GM12872 (cell line): ENCODE measurements at regions not wholly inside any gene's neighbourhood (a gene's known extent, or its start where the extent isn't known, plus 50 kb on each side); places are given as distances from the start of the nearest gene placed in this dataset.

Source experiments
- CTCF ChIP-seq: IDR thresholded peaks from 3 replicates; pipeline ENCODE4 v1.5.1; 2011; ENCODE audit warnings: low read depth, mild to moderate bottlenecking, low read length, moderate library complexity; ENCODE audit not compliant: insufficient read depth

GRCh38 chr1:69294171-69294570 is 273.6 kb upstream of the LRRC7 start:
- no peak for TF ChIP-seq CTCF

GRCh38 chr1:69295265-69295664 is 272.5 kb upstream of the LRRC7 start:
- no peak for TF ChIP-seq CTCF

GRCh38 chr1:69305621-69306020 is 262.1 kb upstream of the LRRC7 start:
- TF ChIP-seq CTCF: peak; percentile 28; the same call in 1 of the 3 replicates

GRCh38 chr1:69312055-69312732 is 255.5 kb upstream of the LRRC7 start:
- TF ChIP-seq CTCF: no peak

- TF ChIP-seq CTCF: no peak
These were observed 254.6 kb upstream of the LRRC7 start for GRCh38 chr1:69313118-69313517.

- no peak for TF ChIP-seq CTCF
These were observed 252.3 kb upstream of the LRRC7 start for GRCh38 chr1:69315416-69315815.

- no peak for TF ChIP-seq CTCF
These were observed 251.9 kb upstream of the LRRC7 start for GRCh38 chr1:69315823-69316222.
